ENCODE measurements at regions not wholly inside any gene's neighbourhood (a gene's known extent, or its start where the extent isn't known, plus 50 kb on each side); places are given as distances from the start of the nearest gene placed in this dataset.

GRCh38 chr11:121755906-121756305 is 303.1 kb upstream of the SORL1-AS1 start:
- TF ChIP-seq CTCF (IDR thresholded peaks at IDR 0.05), result no peak
- no peak for TF ChIP-seq POLR2A (IDR thresholded peaks at IDR 0.05)

All from lower leg skin (tissue), 3 donors.